ENCODE measurements at regions not wholly inside any gene's neighbourhood (a gene's known extent, or its start where the extent isn't known, plus 50 kb on each side); places are given as distances from the start of the nearest gene placed in this dataset.

DNA sequence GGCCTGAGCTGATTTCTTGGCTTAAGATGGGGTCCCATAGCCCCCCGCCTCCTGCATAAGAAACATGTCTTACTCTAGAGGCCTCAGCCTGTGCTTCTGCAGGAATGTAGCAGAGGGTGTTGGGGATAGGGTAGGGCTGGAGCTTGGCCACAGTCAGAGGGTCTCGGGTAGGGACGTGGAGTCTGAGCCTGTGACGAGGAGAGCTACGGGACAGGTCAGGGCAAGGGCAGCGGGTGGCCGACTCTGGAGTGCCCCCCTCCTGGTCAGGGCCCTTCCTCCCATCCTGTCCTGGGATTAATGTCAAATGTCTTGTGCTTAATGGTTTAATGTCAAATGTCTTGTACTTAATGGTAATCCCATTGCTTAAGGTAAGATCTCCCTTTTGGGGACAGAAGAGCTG, 130.4 kb downstream of the GLI2 start:
- no peak for DNase-seq (ENCODE audit: low spot score)

DNA sequence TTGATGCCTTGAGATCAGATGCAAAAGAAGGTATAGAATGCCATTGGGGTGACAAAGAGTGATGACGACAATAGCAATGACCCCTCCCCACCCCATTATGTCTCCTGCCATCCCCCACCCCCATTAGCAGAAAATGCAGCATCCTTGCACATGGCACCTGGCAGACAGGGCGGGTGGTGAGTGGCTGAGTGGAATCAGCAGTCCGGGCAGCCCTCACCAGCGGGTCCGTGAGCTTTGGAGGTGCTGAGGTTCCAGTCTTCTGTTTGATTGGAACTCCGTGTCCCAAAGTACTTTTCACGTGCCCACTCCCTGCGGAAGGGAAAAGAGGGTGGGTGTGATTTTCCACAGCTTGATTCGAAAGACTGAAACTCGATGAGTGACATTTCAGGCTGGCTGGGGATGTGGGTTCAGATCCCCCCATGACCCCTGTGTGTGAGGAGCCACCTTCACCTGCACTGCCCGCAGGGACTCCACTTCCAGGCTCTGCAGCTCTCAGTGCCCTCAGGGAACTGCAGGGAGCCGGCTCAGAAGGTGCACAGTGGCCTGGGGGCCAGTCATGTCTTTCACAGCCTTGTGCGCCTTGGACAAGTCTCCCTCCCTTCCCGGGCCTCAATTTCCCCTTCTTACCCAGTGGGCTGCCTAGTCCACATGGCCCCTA, 130.9 kb downstream of the GLI2 start:
- DNase-seq (ENCODE audit: low spot score) = no peak

DNA sequence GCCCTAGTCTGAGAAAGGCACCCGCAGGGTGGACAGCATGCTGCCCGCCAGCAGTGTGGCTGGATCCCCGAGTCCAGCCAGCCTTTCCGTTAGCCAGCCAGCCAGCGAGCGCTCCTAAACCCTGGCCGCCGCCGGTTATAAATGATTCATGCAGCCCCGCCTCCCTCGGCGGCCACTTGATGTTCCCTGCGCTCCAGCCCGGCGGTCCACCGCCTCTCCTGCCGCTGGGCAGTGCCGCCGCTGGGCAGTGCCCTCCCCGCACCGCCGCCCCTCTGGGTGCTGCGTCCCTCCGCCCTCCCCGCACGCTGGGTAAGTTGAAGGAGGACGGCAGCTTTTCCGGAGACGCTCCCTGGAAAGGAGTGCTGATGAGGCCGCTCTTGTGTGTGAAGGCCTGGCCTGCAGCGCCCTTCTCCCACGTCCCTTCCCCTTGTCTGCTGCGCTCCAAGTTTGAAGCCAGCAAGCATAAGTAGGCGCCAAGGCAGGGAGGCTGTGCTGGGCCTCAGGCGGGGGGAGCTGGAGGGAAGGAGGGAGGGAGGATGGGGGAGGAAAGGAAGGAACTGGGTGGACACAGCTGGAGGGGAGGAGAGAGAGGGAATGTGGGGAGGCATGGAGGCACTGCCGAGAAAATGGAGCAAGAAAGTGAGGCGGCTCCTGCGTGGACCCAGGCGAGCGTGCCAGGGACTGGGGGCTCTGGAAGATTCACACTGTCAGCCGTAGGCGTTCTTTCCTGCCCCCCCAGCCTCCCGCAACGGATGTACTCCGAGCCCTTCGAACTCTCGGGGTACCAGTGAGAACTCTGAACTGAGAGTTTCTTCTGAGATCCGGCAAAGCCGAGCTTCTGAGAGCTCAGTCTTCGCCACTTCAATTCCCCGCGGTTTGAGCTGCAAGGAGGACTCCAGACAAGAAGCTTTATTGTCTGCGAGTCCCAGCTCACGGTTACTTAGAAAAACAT, 131.9 kb downstream of the GLI2 start:
- DNase-seq (ENCODE audit: low spot score) = no peak

DNA sequence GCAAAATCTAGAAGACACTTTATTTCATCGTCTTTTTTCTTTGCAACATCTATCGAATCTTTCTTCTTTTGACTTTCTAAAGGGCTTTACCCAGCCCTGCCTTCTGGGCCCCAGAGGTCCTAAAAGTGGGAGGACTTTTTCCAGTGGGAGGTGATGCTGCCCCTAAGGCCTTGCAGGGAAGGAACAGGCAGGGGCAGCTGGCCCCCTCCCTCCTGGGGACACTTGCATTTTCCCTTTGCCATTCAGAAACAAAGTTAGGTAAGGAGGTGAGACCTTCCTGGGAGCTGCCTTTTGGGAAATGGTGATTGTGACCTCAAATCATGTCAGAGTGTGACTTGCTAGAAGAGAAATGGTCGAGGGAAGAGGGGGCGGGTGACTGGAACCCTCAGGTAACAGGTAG, 132.7 kb downstream of the GLI2 start:
- DNase-seq (ENCODE audit: low spot score) = no peak

DNA sequence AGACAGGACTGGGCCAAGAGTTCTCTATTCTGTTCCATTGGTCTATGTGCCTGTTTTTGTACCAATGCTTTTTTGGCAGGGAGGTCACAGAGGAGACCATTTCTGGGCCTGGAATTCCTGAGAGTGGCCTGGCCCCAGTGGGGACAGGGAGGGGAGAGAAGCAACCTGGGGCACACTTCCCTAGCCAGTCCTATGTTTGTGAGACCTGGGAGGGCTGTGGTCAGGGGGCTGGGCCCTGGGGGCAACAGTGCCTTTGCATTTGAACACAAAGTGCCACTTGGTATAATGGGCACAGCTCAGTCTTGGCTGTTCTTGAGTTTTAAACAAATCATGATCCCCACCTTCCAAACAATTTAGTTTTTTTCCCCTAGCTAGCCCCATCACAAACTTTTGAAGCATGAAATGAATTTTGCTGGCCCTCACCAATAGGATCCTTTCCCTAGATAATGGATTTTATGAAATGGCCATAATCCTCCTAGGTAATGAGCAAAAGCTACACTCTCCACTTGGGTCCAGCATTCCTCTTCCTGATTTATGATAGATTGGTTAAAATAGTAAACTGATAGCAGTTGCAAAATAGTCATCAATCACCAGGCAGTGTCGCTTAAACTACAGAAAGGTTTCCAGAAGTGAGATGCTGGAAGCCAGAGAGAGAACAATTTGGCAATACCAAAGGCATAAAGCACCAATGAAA, 133.5 kb downstream of the GLI2 start:
- DNase-seq (ENCODE audit: low spot score) = no peak

DNA sequence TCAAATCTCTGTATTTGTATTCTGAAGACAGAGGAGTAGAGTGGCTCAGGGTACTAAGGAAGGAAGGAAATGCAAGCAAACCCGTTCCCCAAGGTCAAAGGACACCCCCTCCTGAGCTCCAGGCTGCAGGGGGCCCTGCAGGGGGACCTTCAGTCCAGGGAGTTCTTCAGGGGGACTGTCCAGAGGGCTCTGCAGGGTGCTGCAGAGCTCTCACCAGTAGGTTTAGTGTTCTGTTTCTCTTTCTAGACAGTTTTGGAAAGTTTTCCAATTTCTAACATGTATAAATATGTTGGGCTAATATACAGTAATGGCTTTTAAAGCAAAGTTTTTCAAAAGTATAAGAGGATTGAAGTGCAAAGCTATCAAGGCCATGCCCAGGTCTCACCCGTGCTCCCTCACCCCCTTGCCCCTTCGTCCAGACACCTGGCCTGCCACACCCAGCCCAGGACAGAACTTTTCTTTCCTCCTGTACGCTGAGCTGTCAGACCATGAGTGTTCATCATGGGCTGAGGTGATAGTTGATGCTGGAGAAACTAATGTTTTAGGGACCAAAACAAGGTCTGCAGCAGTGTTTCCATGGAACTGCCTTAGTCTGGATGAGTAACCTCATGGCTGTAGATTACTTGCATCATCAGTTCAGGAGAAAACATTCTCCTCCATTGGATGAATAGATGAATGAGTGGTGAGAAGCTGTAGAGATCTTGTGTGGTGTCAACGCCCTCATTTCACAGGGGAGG, 134.2 kb downstream of the GLI2 start:
- DNase-seq (ENCODE audit: low spot score) = no peak

DNA sequence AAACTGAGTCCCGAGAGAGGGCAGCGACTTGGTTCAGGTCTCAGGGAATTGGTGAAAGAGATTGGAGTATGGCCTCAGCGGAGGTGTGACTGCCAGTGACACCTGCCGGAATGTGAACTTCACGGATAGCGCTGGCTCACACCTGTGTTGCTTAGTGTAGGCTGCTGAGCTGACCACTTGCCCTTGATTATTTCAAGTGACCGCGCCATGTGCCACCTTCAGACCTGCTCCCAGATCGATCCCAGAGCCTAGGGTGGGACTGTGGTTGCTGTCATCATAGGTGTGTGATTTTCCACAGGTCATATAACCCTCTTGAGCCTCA, 134.8 kb downstream of the GLI2 start:
- DNase-seq (ENCODE audit: low spot score) = no peak

DNA sequence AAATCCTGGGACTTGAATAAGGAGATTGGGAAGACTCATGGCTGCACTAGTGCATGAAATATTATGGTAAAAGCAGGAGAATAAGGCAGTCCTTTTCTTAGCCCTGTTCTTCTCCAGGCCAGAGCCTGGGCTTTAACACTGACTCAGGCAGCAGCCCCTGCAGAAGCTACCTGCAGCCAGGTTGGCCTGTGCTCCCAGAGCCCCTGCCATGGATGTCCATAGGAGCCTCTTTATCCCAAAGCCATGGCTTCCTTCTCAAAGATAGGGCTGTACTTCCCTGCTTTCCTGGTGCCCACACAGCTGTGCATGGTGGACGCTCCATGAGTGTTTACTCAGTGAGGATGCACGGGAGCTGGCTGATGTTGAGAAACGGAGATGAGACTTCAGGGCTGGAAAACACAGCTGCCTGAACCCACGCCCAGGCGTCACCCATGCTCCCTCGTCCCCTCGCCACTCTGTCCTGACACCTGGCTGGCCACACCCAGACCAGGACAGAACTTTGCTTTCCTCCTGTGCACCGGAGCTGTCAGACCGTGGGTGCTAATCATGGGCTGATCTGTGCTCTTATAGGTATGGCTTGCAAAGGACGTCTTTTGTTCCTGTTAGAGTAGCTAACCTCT, 135.5 kb downstream of the GLI2 start:
- no peak for DNase-seq (ENCODE audit: low spot score)

DNA sequence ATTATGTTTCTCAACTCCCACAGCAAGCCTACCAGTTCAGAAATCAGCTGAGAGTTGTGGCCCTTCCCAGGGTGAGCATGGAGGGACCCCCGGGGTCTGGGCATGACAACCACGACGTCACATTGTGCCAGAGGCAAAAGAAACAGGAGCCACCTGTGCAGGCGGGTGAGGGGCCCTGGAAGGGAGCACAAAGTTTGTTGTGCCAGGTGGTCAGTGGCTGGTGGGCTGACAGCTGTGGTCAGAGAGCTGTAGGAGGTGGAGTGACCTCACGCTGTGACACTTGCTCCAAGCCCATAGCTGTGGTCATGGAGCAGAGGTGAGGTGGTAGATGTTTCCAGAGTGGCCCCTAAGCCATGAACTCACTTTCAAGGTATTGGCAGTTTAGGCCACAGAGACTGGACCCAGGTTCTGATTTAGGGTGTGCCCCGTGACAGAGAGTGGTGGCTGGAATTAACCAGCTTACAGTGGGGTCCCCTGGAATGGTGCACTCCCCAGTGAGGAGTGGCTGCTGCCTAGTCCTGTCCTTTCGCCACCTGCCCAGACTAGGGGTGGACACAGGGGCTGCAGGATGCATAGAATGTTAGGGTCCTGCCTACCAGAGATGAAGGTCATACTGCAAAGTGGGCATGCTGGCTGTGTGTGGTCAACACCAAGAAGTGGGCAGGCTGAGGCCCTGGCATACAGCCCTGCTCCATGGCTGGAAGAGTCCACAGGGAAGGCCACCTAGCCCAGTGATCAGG, 136.4 kb downstream of the GLI2 start:
- DNase-seq (ENCODE audit: low spot score) = no peak

DNA sequence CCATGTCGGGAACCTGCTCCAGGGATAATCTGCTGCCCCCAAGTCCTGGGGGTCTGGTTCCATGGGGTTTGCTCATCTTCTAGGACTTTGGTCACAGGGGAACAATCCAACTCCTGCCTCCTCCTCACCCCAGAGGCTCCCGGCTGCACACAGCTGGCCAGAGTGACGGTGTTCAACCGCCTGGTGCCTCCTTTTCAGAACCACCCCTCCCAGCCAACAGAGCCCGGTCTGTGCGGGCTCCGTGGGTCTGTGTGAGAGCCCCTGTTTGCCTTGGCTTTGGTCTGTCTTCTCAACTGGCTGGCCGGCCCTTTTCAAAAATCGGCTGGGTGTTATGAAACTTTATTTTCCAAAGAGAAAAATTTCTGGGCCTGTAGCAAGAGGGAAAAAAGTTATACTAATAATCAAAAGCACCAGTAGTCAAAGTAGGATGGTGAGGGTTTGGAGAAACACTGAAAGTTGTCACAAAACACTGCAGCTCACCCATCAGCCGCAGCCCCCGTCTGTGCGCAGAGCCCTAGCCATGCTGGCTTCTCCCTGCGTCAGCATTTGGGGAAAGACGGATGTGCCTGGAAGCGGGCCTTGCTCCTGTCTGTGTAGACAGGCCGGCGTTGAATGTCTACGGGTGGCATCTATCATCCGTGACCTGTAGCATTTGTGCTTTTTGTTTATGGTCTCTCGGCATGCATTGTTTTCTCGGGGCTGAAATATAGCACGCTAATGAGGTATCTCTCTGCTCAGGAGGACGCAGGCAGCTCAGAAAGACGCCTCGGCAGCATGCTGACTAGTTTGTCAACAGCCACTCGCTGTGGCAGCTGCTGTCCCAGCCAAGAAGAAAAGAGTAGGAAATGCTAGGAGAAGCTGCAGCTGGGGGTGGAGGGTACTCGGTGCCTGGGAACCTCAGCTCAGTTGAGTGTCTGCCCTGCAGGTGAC, 138.6 kb downstream of the GLI2 start:
- DNase-seq (ENCODE audit: low spot score) = no peak

DNA sequence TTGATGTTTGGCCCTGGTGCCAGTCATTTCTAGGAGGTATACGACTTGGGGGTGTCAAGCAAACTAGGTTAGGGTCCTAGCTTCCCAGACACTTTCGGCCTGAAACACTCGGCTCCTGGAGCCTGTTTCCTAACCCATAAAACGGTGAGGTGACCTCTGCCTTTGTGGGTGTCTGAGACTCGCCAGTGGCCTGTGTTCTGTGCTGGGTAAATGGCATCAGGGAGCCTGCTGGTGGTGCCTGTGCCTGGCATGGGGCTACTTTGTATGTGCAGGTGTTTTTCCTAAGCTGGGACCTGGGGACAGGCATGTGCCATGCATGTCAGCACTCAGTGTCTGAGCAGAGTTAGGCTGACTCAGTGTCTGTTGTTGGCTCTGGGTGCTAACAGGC, 139.2 kb downstream of the GLI2 start:
- no peak for DNase-seq (ENCODE audit: low spot score)

DNA sequence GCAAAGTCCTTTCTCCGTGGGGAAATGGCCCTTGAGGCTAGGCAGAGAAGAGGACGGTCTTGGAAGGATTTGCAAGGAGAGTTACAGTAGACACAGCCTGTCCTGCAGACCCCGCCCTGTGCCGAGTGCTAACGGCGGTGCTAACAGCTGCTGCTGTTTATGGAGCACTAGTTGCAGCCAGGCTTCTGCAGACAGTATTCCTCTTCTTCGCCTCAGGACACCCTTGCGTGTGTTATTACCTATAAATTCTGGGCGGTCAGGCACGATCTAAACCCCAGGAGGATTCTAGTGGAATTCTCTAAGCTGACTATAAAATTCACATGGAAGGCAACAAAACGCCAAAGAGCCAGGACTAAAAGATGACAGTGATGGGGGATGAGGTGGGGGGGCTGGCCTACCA, 139.8 kb downstream of the GLI2 start:
- no peak for DNase-seq (ENCODE audit: low spot score)

DNA sequence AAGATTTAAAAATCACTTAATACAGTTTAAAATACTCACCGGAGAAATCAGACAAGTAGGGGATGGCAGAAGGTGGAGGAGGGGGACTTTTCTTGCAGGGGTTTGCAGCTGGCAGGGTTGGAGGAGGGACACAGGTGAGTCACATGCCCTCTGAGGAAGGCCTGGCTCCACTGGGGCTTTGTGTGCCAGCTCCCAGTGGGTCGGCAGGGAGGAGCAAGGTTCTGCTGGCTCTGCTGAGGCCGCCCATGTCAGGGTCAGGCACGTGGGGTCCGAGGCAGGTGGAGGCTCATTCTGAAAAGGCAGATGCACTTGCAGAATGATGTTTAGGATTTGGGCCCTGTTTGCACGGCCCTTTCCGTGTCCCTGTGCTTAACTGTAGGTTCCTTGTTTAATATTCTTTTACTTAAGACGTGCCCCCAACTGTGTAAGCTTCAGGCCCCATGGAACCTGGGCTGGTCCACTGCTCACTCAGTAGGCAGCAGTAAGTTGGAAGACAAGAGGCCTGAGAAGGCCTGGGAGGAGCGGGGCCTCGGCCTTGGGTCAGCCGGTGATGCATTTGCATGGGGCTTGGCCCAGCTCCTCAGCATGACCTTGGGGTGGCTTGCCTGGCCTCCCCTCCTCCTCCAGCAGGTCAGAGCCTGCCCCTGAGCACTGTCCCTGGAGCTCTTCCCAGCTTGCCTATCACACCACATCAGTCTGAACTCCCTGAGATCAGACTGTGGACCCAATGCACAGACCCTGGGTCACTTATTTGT, 141.0 kb downstream of the GLI2 start:
- no peak for DNase-seq (ENCODE audit: low spot score)

DNA sequence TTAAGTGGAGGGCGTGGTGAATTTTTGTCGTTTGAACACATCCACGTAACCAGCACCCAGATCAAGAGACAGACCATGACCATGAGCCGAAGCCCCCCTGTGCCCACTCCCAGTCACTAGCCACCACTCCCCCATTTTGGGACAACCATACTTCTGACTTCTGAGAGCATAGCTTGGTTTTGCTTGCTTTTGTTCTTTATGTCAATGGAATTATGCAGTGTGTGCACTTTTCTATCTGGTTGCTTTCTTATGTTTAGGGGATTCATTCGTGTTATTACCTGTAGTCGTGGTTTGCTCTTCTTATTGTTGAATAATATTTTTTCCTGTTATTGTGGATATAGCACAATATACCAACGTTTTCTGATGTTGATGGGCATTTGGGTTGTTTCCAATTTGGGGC, 141.7 kb downstream of the GLI2 start:
- no peak for DNase-seq (ENCODE audit: low spot score)

DNA sequence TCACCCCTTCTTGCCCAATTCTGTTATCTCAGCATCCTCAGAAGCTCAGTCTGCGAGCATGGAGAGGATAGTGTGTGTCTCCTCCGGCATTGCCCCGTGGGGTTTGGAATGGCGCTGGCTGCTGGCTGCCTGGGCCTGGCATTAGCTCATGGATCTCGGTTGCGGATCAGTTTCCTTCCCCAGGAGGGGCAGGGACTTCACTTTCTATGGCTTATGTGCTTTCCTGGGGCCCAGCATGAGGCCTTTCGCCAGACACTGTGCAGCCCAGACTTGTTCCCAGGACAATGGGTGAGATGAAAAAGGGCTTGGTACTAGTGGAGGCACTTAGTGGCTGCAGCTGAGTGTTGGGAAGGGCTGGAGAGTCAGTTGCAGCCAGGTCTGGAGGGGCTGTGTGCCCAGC, 143.3 kb downstream of the GLI2 start:
- no peak for DNase-seq (ENCODE audit: low spot score)

DNA sequence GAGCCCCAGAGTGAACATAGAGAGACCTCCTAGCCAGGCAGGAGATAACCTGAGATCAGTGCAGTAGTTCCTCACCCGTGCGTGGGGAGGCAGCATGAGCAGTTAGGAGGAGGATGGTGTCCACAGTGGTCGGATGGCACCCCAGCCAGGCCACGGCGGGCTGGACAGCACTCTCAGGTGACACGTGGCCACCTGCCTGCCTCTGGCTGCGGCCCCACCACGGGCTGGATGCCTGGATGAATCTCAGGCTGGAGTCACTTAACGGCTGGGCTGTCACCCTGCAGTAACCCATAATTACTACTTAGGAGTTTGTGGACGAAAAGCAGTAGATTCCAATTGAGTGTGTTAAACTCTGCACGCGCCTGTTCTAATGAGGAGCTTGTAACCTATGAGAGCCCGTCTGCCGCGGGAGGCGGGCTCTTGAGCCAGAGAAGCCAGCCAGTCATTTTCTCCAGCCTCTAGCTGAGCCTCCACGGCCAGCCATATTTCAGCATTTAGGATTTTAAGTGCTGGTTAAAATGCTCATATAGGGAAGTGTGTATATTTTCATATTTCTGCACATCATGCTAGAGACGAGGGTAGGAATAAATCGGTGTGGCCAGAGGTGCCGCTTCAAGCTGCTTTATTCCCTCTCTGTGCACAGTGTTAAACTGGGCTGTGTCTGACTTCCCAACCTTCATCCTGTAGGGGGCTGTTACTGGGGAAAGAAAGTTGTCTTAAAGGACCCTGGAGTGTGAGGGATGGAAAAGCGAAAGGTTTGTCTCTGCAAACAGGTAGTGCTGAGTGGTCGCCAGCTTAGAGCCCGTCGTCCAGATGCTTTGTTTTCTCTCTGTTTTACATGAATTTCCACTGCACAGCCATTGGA, 144.0 kb downstream of the GLI2 start:
- no peak for DNase-seq (ENCODE audit: low spot score)

DNA sequence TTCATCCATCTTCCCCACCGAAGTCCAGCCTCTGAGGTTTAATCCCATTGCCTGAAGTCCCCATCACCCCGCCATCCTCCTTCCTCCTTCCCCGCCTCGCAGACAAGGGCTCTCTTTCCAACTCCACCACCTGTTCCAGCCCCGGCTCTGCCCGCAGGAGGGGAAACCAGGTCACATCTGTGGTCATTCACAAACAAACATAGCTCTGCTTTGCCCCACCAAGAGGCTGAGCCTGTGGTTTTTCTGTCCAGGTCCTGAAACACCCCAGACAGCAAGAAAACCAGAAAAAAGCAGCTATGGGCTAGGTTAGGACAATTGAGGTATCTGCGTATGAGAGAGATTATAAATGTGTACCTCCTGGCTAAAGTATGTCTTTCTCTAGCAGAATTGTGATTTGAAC, 144.7 kb downstream of the GLI2 start:
- no peak for DNase-seq (ENCODE audit: low spot score)

DNA sequence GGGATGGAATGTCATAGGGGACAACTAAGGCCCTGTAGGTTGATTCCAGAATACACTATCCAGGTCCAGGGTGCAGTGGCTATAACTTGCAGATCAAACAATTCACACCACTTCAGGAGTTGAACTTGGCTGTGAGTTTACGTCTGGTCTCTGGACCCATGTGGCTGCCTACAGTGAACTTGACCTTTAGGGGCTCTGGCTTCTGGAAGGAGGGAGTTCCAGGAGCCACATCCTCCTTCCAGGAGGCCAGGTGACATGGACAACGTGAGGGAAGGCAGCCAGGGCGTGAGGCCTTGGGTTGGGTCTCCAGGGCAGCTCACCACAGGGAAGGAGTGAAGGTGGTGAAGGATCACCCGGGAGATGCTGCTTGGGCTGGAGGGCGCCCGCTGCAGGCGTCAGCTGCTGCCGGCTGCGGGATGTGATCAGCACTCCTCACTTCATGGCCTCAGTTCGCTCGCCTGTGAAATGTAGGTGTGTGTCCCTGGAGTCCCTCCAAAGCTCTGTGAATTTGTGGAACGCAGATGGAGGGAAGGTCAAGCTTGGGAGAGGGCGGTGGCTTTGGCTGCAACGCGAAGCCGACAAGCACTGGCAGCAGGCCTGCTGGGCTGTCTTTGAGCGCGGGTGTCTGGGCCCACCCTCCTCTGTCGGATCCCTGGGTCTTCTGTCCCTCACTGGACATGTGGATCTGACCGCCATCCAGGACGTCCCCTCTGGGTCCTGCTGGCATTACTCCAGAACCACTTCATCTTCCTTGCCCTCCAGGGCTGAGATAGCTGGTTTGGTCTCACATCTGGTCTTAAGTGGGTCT, 146.5 kb downstream of the GLI2 start:
- no peak for DNase-seq (ENCODE audit: low spot score)
